GM13977 (cell line): ENCODE measurements at regions not wholly inside any gene's neighbourhood (a gene's known extent, or its start where the extent isn't known, plus 50 kb on each side); places are given as distances from the start of the nearest gene placed in this dataset.

Source experiments
- DNase-seq: peaks from one replicate; pipeline ENCODE4 v3.0.0; 2012; ENCODE audit warnings: low spot score
- in situ Hi-C: fragments of 300-500 bp; cut with MboI; formaldehyde crosslinking; loops from one replicate; pipeline ENCODE4 v1.12.0; 2022; ENCODE audit warnings: low sequenced_read_pairs, low pct_unique_long_range_greater_than_20kb, mixed read lengths, inconsistent platforms; ENCODE audit not compliant: unreplicated experiment
- TF ChIP-seq, protein P1 (sequence below): IDR thresholded peaks from 2 replicates; pipeline ENCODE4 v1.5.1; 2012; ENCODE audit warnings: mild to moderate bottlenecking, control low read depth; ENCODE audit not compliant: insufficient read depth; ENCODE audit errors: extremely low read depth, missing control alignments

DNA sequence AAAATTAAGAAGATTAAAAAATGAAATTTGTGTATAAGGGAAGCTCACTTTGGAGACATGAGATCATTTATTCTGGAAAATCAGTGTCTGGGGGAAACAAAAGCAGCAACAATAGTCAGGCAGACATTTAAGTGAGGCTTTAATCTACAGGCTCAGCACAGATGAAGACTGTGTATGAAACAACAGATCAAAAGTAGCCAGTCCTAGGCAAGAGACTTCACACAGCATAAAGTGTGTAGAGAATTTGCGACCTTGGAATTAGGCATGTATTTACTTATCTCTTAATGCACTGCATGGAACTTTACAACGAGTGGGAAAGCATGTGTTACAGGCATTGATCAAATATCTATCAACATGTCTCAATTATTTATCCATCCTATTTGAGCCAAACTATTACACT lies 1099.9 kb downstream of the PLA2G4A start:
- in situ Hi-C loops = no loop called here
- DNase-seq = no peak
- TF ChIP-seq, protein P1, sequence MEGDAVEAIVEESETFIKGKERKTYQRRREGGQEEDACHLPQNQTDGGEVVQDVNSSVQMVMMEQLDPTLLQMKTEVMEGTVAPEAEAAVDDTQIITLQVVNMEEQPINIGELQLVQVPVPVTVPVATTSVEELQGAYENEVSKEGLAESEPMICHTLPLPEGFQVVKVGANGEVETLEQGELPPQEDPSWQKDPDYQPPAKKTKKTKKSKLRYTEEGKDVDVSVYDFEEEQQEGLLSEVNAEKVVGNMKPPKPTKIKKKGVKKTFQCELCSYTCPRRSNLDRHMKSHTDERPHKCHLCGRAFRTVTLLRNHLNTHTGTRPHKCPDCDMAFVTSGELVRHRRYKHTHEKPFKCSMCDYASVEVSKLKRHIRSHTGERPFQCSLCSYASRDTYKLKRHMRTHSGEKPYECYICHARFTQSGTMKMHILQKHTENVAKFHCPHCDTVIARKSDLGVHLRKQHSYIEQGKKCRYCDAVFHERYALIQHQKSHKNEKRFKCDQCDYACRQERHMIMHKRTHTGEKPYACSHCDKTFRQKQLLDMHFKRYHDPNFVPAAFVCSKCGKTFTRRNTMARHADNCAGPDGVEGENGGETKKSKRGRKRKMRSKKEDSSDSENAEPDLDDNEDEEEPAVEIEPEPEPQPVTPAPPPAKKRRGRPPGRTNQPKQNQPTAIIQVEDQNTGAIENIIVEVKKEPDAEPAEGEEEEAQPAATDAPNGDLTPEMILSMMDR = no peak

DNA sequence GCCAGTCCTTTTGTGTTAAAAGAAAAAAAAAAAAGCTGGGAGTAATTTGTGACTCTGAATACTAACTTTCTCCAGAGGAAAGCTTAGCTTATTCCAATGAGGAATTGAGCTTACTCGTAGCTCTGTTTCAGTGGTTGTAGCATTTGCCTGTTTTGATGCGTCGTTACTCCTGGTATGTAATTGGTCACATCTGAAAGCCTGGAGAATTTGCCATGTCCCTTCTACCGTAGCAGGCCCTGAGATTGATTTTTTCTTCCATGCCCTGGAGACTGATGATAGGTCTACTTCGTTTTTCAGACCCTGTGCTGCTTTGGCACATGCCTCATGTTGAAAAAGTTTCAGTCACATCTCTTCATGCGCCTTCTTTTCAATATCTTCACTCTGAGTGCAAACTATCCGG lies 1103.0 kb downstream of the PLA2G4A start:
- DNase-seq = no peak
- TF ChIP-seq, protein P1 = no peak
- in situ Hi-C loops = no loop called here

DNA sequence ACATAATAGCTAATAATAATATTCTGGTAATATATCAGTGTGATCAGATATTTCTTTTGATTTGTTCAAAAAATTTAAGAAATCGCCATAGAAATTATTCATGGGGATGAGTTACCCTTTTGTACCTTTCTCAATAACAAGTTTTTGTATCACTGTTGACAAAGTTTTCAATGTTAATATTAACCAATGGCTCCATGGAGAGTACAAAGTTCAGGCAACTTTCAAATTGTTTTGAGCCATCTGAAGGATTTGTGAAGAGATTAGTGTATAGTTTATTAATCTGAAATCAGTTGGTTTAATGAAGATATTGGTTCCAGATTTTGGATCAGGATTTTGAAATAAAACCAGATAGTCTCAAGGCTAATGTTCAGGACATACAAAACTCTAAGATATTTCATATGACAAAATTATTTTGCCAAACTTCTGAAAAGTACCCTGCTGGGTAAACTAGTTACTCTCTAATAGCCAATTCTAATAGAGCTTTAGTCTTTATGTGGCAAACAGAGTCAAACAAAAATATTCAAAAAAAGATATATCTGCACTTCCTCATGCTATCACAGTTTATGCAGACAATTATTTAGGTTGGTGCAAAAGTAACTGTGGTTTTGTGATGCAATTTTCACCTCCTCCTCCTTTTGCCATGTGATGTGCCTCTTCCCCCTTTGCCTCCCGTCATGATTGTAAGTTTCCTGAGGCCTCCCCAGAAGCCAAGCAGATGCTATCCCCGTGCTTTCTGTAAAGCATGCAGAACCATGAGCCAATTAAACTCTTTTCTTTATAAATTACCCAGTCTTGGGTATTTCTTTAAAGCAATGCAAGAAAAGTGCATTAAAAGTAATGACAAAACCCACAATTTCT lies 1105.0 kb downstream of the PLA2G4A start:
- TF ChIP-seq, protein P1 = no peak
- in situ Hi-C loops = no loop called here
- no peak for DNase-seq

DNA sequence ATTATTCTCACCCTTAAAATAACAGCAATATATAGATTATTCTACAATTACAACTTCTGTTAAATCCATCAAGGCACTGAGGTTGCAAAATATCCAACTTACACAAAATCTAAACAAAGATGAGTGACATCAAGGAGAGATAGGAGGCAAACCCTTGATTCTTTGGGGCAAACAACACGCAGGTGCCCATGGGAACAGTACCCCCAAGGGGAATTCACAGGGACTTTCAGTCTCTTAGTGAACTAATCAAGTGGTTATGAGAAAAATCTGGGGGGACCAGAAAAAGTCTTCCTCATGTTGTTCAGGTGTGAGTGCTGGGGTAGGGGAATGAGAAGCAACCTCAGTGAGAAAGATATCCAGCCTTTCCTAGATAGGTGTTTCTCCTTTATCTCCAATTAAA lies 1107.9 kb downstream of the PLA2G4A start:
- DNase-seq = no peak
- TF ChIP-seq, protein P1 = no peak
- in situ Hi-C loops = no loop called here

DNA sequence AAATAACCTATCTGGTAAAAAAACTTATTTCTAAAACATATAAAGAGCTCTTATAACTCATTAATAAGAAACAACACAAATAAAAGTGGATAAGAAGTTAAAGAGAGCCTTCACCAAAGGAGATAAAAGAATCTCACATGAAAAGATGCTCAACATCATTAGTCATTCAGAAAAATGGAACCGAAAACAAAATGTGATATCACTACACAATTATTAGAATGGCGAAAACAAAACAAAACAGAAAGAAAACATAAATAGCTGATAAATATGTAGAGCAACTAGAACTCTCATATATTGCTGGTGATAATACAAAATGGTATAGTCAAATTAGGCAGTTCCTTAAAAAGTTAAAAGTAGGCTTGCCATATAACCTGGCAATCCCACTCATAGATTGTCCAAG lies 1109.3 kb downstream of the PLA2G4A start:
- in situ Hi-C loops = no loop called here
- DNase-seq = no peak
- TF ChIP-seq, protein P1 = no peak

DNA sequence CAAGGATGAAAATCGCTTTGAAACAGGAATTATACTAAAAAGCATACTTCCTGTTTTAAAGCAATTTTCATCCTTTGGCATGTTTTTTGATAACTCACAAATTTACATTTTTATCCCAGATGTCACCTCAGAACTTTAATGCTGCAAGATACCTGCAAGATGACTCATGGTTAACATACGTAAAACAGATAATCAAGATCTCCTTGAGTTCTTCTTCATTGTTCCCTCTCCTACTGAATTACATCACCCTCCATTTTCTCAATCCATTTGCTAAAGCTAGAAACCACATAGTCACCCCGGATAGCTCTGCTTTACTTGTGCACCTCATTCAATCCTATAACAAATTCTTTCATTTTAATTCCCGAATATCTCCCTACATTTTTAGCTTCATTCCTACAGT lies 1114.2 kb downstream of the PLA2G4A start:
- in situ Hi-C loops = no loop called here
- TF ChIP-seq, protein P1 = no peak
- no peak for DNase-seq
